Testis (tissue), 2 donors: ENCODE measurements at regions not wholly inside any gene's neighbourhood (a gene's known extent, or its start where the extent isn't known, plus 50 kb on each side); places are given as distances from the start of the nearest gene placed in this dataset.

ENCODE experiments used
- POLR2A ChIP-seq: fragments of 450-650 bp; IDR thresholded peaks from one replicate; pipeline ENCODE4 v1.6.1; 2017; ENCODE audit warnings: antibody characterized with exemption, mild to moderate bottlenecking, moderate library complexity
- TF ChIP-seq, protein P1 (sequence below), 3 experiments: fragments of 450-650 bp in 2 of 3; fragments of 200-600 bp in 1 of 3; sonication (generic) in 1 of 3; IDR thresholded peaks; one replicate each; pipeline ENCODE4 v1.5.1; 2016 to 2019; ENCODE audit warnings: antibody characterized with exemption in 3 of 3, mild to moderate bottlenecking in 2 of 3, moderate library complexity in 1 of 3

DNA sequence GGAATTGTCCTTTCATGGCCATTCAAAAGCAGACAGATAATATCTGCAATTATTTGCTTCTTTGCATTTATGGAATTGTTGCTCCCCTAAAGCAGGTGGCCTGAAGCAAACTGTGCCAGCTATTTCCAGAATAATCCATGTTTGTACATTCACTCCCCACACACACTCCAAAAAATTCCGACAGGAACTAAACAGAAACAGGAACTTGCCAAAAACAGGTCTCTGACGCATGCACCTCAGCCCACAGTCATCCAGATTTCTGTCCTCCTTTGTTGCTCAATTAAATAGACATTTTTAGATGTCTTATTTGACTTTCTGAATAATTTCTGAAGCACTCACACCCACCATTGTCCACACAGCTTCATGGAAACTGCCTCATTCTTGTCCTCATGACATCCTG is 71.5 kb upstream of the EDNRA start:
- TF ChIP-seq, protein P1, sequence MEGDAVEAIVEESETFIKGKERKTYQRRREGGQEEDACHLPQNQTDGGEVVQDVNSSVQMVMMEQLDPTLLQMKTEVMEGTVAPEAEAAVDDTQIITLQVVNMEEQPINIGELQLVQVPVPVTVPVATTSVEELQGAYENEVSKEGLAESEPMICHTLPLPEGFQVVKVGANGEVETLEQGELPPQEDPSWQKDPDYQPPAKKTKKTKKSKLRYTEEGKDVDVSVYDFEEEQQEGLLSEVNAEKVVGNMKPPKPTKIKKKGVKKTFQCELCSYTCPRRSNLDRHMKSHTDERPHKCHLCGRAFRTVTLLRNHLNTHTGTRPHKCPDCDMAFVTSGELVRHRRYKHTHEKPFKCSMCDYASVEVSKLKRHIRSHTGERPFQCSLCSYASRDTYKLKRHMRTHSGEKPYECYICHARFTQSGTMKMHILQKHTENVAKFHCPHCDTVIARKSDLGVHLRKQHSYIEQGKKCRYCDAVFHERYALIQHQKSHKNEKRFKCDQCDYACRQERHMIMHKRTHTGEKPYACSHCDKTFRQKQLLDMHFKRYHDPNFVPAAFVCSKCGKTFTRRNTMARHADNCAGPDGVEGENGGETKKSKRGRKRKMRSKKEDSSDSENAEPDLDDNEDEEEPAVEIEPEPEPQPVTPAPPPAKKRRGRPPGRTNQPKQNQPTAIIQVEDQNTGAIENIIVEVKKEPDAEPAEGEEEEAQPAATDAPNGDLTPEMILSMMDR (IDR thresholded peaks at IDR 0.05): no peak
- no peak for TF ChIP-seq POLR2A
